ACHN (cell line): ENCODE measurements at regions not wholly inside any gene's neighbourhood (a gene's known extent, or its start where the extent isn't known, plus 50 kb on each side); places are given as distances from the start of the nearest gene placed in this dataset.
A peak's percentile ranks its signal among the peaks of the same experiment; 100 is the strongest.
"Not testable (repeated sequence)": the region's sequence is repeated elsewhere in the genome, so short reads cannot be mapped to it uniquely, and the experiment has no call there.

Source experiments
- DNase-seq: peaks from one replicate; pipeline ENCODE4 v3.0.0-alpha.2; 2015
- in situ Hi-C: cut with HindIII; loops from 2 replicates; pipeline ENCODE4 v1.10.0; 2017; ENCODE audit warnings: low sequenced_read_pairs, low pct_ligation_motif_present, low pct_unique_long_range_greater_than_20kb

GRCh38 chr4:188987011-188987410, 847.8 kb downstream of the TRIML1 start:
- in situ Hi-C loops: no loop called here
- no peak for DNase-seq

GRCh38 chr4:188988131-188988530, 848.9 kb downstream of the TRIML1 start:
- no peak for DNase-seq
- in situ Hi-C loops: no loop called here

- in situ Hi-C loops: no loop called here
These were observed 850.1 kb downstream of the TRIML1 start for GRCh38 chr4:188989371-188989770.

GRCh38 chr4:188992706-188993105, 853.5 kb downstream of the TRIML1 start:
- DNase-seq: no peak
- in situ Hi-C loops: no loop called here

More at GRCh38 chr4:188989371-188989770, 850.1 kb downstream of the TRIML1 start:
- peak; percentile 15 for DNase-seq

- in situ Hi-C loops: no loop called here
- DNase-seq: no peak
These were observed 854.6 kb downstream of the TRIML1 start for GRCh38 chr4:188993871-188994270.

GRCh38 chr4:189001283-189001970, 862.2 kb downstream of the TRIML1 start:
- DNase-seq: no peak
- in situ Hi-C loops: no loop called here

- in situ Hi-C loops: no loop called here
- no peak for DNase-seq
These were observed 862.8 kb downstream of the TRIML1 start for GRCh38 chr4:189001971-189002450.

GRCh38 chr4:189002475-189002874, 863.2 kb downstream of the TRIML1 start:
- no peak for DNase-seq
- in situ Hi-C loops: no loop called here

GRCh38 chr4:189010452-189011217, 871.4 kb downstream of the TRIML1 start:
- in situ Hi-C loops, DNase-seq: not testable (repeated sequence)

- DNase-seq: no peak
- in situ Hi-C loops: no loop called here
These were observed 882.6 kb downstream of the TRIML1 start for GRCh38 chr4:189021831-189022230.

- in situ Hi-C loops: no loop called here
- DNase-seq: no peak
These were observed 883.3 kb downstream of the TRIML1 start for GRCh38 chr4:189022440-189023035.

GRCh38 chr4:189029976-189030504, 890.8 kb downstream of the TRIML1 start:
- in situ Hi-C loops: no loop called here

GRCh38 chr4:189032606-189033338, 893.5 kb downstream of the TRIML1 start:
- DNase-seq: no peak
- in situ Hi-C loops: no loop called here

More at GRCh38 chr4:189029976-189030504, 890.8 kb downstream of the TRIML1 start:
- no peak for DNase-seq

- DNase-seq: no peak
- in situ Hi-C loops: no loop called here
These were observed 894.6 kb downstream of the TRIML1 start for GRCh38 chr4:189033801-189034347.

- in situ Hi-C loops: no loop called here
These were observed 895.9 kb downstream of the TRIML1 start for GRCh38 chr4:189035091-189035490.

GRCh38 chr4:189035654-189036053, 896.4 kb downstream of the TRIML1 start:
- in situ Hi-C loops: no loop called here
- no peak for DNase-seq

More at GRCh38 chr4:189035091-189035490, 895.9 kb downstream of the TRIML1 start:
- DNase-seq: no peak

- in situ Hi-C loops: no loop called here
These were observed 897.7 kb downstream of the TRIML1 start for GRCh38 chr4:189036906-189037305.

GRCh38 chr4:189046642-189047041, 894.0 kb upstream of the FRG1 start:
- no peak for DNase-seq

More at GRCh38 chr4:189036906-189037305, 897.7 kb downstream of the TRIML1 start:
- DNase-seq: no peak

More at GRCh38 chr4:189046642-189047041, 894.0 kb upstream of the FRG1 start:
- in situ Hi-C loops: no loop called here
